ENCODE measurements at regions not wholly inside any gene's neighbourhood (a gene's known extent, or its start where the extent isn't known, plus 50 kb on each side); places are given as distances from the start of the nearest gene placed in this dataset.

- intact Hi-C loops (cut with DNase I; ENCODE audit: low total_unique reads): no loop called here
- ATAC-seq (no peak), DNase-seq (no peak)
- Histone ChIP-seq H3K4me3 (no peak overlapping the region), H3K27me3 (peaks cover 5 to 26% (median 13%) of the 10 kb centered on the region in 3 donors), H3K27ac (no peak overlapping the region), H3K36me3 (no peaks in the 10 kb centered on the region), H3K4me1 (no peaks in the 10 kb centered on the region), H3K9me3 (no peaks in the 10 kb centered on the region)
- in situ Hi-C loops (cut with MboI; ENCODE audit: low sequenced_read_pairs in 4 of 4): no loop called here
- no peak for TF ChIP-seq CTCF (IDR thresholded peaks at IDR 0.05 in 4 of 5, conservative IDR thresholded peaks at IDR 0.05 in 1 of 5)
- TF ChIP-seq POLR2A (IDR thresholded peaks at IDR 0.05): no peak
These were observed 406.5 kb downstream of the MIAT start for GRCh38 chr22:27063841-27064240.

GRCh38 chr22:27064386-27064785, 407.0 kb downstream of the MIAT start:
- Histone ChIP-seq H3K9me3 (no peaks in the 10 kb centered on the region), H3K27me3 (peaks cover 5 to 26% (median 8%) of the 10 kb centered on the region in 3 donors), H3K4me1 (no peaks in the 10 kb centered on the region), H3K4me3 (no peak overlapping the region), H3K36me3 (no peaks in the 10 kb centered on the region), H3K27ac (no peak overlapping the region)
- DNase-seq (no peak), ATAC-seq (no peak)
- TF ChIP-seq POLR2A (IDR thresholded peaks at IDR 0.05) (no peak), CTCF (IDR thresholded peaks at IDR 0.05 in 4 of 5, conservative IDR thresholded peaks at IDR 0.05 in 1 of 5) (no peak)
- in situ Hi-C loops (cut with MboI; ENCODE audit: low sequenced_read_pairs in 4 of 4) (no loop called here), intact Hi-C loops (cut with DNase I; ENCODE audit: low total_unique reads) (no loop called here)

- Histone ChIP-seq H3K36me3 (no peaks in the 10 kb centered on the region), H3K4me1 (no peaks in the 10 kb centered on the region), H3K27ac (no peak overlapping the region), H3K27me3 (peaks cover 5 to 30% (median 7%) of the 10 kb centered on the region in 3 donors), H3K4me3 (no peak overlapping the region), H3K9me3 (no peaks in the 10 kb centered on the region)
- TF ChIP-seq POLR2A (IDR thresholded peaks at IDR 0.05) (no peak), CTCF (IDR thresholded peaks at IDR 0.05 in 4 of 5, conservative IDR thresholded peaks at IDR 0.05 in 1 of 5) (no peak)
- ATAC-seq: no peak
- no peak for DNase-seq
- intact Hi-C loops (cut with DNase I; ENCODE audit: low total_unique reads): no loop called here
- in situ Hi-C loops (cut with MboI; ENCODE audit: low sequenced_read_pairs in 4 of 4): no loop called here
These were observed 407.9 kb downstream of the MIAT start for GRCh38 chr22:27065279-27065678.

GRCh38 chr22:27066856-27067255, 409.5 kb downstream of the MIAT start:
- TF ChIP-seq POLR2A (IDR thresholded peaks at IDR 0.05) (no peak), CTCF (IDR thresholded peaks at IDR 0.05 in 4 of 5, conservative IDR thresholded peaks at IDR 0.05 in 1 of 5) (no peak)
- H3K36me3 ChIP-seq: no peaks in the 10 kb centered on the region
- intact Hi-C loops (cut with DNase I; ENCODE audit: low total_unique reads) (no loop called here), in situ Hi-C loops (cut with MboI; ENCODE audit: low sequenced_read_pairs in 4 of 4) (no loop called here)
- H3K27ac ChIP-seq: no peak overlapping the region
- H3K27me3 ChIP-seq: peaks cover 5 to 40% (median 18%) of the 10 kb centered on the region in 3 donors
- no peak overlapping the region for H3K4me3 ChIP-seq
- H3K9me3 ChIP-seq: no peaks in the 10 kb centered on the region
- H3K4me1 ChIP-seq: no peaks in the 10 kb centered on the region
- DNase-seq (no peak), ATAC-seq (no peak)

- intact Hi-C loops (cut with DNase I; ENCODE audit: low total_unique reads) (no loop called here), in situ Hi-C loops (cut with MboI; ENCODE audit: low sequenced_read_pairs in 4 of 4) (no loop called here)
- TF ChIP-seq CTCF (IDR thresholded peaks at IDR 0.05 in 4 of 5, conservative IDR thresholded peaks at IDR 0.05 in 1 of 5) (no peak), POLR2A (IDR thresholded peaks at IDR 0.05) (no peak)
- no peak overlapping the region for H3K27ac ChIP-seq
- no peak for DNase-seq
- no peaks in the 10 kb centered on the region for H3K9me3 ChIP-seq
- no peak overlapping the region for H3K4me3 ChIP-seq
- H3K4me1 ChIP-seq: no peaks in the 10 kb centered on the region
- H3K36me3 ChIP-seq: no peaks in the 10 kb centered on the region
- H3K27me3 ChIP-seq: peaks cover 14 to 37% (median 30%) of the 10 kb centered on the region in 3 donors
- no peak for ATAC-seq
These were observed 410.7 kb downstream of the MIAT start for GRCh38 chr22:27068121-27068520.

All from gastrocnemius medialis (tissue), 4 donors.